ENCODE measurements at regions not wholly inside any gene's neighbourhood (a gene's known extent, or its start where the extent isn't known, plus 50 kb on each side); places are given as distances from the start of the nearest gene placed in this dataset.

- H3K4me3 ChIP-seq: no peak overlapping the region
- H3K9me3 ChIP-seq (ENCODE audit: low read depth): no peaks in the 10 kb centered on the region
- no peaks in the 10 kb centered on the region for H3K27me3 ChIP-seq
- TF ChIP-seq, protein P1, sequence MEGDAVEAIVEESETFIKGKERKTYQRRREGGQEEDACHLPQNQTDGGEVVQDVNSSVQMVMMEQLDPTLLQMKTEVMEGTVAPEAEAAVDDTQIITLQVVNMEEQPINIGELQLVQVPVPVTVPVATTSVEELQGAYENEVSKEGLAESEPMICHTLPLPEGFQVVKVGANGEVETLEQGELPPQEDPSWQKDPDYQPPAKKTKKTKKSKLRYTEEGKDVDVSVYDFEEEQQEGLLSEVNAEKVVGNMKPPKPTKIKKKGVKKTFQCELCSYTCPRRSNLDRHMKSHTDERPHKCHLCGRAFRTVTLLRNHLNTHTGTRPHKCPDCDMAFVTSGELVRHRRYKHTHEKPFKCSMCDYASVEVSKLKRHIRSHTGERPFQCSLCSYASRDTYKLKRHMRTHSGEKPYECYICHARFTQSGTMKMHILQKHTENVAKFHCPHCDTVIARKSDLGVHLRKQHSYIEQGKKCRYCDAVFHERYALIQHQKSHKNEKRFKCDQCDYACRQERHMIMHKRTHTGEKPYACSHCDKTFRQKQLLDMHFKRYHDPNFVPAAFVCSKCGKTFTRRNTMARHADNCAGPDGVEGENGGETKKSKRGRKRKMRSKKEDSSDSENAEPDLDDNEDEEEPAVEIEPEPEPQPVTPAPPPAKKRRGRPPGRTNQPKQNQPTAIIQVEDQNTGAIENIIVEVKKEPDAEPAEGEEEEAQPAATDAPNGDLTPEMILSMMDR (IDR thresholded peaks at IDR 0.05; ENCODE audit: low read depth, low read length): no peak
- no peaks in the 10 kb centered on the region for H3K36me3 ChIP-seq
- H3K4me1 ChIP-seq (ENCODE audit: low read depth): no peaks in the 10 kb centered on the region
- DNase-seq (ENCODE audit: low read depth in 1 of 2, low spot score in 1 of 2): no peak
- H3K27ac ChIP-seq: no peak overlapping the region
Measured at GRCh38 chr15:87602371-87602770, 654.2 kb downstream of the NTRK3 start.

DNA sequence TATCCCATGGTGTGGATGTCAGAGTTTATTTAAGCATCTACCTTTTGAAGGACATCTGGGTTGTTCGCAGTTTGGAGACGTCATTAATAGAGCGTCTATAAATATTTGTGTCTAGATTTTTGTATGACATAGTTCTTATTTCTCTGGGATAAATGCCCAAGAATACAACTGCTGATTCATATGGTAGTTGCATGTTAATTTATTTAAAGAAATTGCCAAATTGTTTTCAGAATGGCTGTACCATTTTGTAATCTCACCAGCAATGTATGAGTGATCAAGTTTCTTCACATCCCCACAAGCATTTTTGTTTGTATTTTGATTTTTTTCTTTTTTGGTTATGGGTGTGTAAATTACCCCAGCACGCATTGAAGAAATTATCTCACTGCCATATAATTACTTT is 656.9 kb downstream of the NTRK3 start:
- Histone ChIP-seq H3K27me3 (no peaks in the 10 kb centered on the region), H3K9me3 (ENCODE audit: low read depth) (no peaks in the 10 kb centered on the region), H3K36me3 (no peaks in the 10 kb centered on the region), H3K4me1 (ENCODE audit: low read depth) (no peaks in the 10 kb centered on the region), H3K4me3 (no peak overlapping the region), H3K27ac (no peak overlapping the region)
- no peak for DNase-seq (ENCODE audit: low read depth in 1 of 2, low spot score in 1 of 2)
- TF ChIP-seq, protein P1 (IDR thresholded peaks at IDR 0.05; ENCODE audit: low read depth, low read length): no peak

GRCh38 chr15:87597346-87598052 is 659.0 kb downstream of the NTRK3 start:
- TF ChIP-seq, protein P1 (IDR thresholded peaks at IDR 0.05; ENCODE audit: low read depth, low read length): no peak
- Histone ChIP-seq H3K27me3 (no peaks in the 10 kb centered on the region), H3K27ac (no peak overlapping the region), H3K9me3 (ENCODE audit: low read depth) (no peaks in the 10 kb centered on the region), H3K4me1 (ENCODE audit: low read depth) (no peaks in the 10 kb centered on the region), H3K4me3 (no peak overlapping the region), H3K36me3 (no peaks in the 10 kb centered on the region)
- peak in 1 of 2 donors; percentile 50 for DNase-seq (ENCODE audit: low read depth in 1 of 2, low spot score in 1 of 2)

DNA sequence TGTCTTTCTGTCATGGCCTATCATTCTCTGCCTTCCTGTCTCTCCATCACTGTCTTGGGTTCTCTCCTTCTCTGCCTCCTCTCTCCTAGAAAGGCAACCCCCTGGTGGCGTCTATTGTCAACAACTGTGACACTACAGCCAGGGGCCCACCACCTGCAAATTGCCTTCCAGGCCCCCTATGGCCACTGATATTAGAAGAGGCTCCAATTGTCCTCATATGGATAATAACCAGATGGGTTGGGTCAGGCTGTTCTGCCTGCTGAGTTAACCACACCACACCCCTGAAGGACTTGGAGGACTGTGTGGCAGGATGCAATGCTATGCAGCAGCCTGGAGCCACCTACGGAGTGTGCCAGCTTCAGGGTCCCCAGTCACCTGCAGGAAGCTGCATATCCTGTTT is 665.0 kb downstream of the NTRK3 start:
- no peak for DNase-seq (ENCODE audit: low read depth in 1 of 2, low spot score in 1 of 2)
- H3K4me1 ChIP-seq (ENCODE audit: low read depth): no peaks in the 10 kb centered on the region
- H3K9me3 ChIP-seq (ENCODE audit: low read depth): no peaks in the 10 kb centered on the region
- TF ChIP-seq, protein P1 (IDR thresholded peaks at IDR 0.05; ENCODE audit: low read depth, low read length): no peak
- H3K4me3 ChIP-seq: no peak overlapping the region
- H3K27ac ChIP-seq: no peak overlapping the region
- no peaks in the 10 kb centered on the region for H3K36me3 ChIP-seq
- H3K27me3 ChIP-seq: no peaks in the 10 kb centered on the region

GRCh38 chr15:87591042-87591441 is 665.5 kb downstream of the NTRK3 start:
- TF ChIP-seq, protein P1 (IDR thresholded peaks at IDR 0.05; ENCODE audit: low read depth, low read length): no peak
- Histone ChIP-seq H3K36me3 (no peaks in the 10 kb centered on the region), H3K4me1 (ENCODE audit: low read depth) (no peaks in the 10 kb centered on the region), H3K27ac (no peak overlapping the region), H3K27me3 (no peaks in the 10 kb centered on the region), H3K4me3 (no peak overlapping the region), H3K9me3 (ENCODE audit: low read depth) (no peaks in the 10 kb centered on the region)
- DNase-seq (ENCODE audit: low read depth in 1 of 2, low spot score in 1 of 2): peak in 1 of 2 donors; percentile 43

Data from cardiac muscle cell (in vitro differentiated cells and primary cell).